IMR-90 (cell line): ENCODE measurements at regions not wholly inside any gene's neighbourhood (a gene's known extent, or its start where the extent isn't known, plus 50 kb on each side); places are given as distances from the start of the nearest gene placed in this dataset.

Experiments used
- ATAC-seq: fragments of 200-7000 bp; cut with Tn5 transposase; 2 replicates; pipeline ENCODE4 v1.9.1; 2020; ENCODE audit warnings: low read depth, mild to moderate bottlenecking, moderate library complexity
- BruUV-seq: library from RNA; stranded (reverse); fragments of 400-500 nt; replicated peaks from 2 replicates; lab custom pipeline; 2021; lab: Mats Ljungman, UMichigan
- CTCF ChIA-PET: fragments of 300-600 bp; formaldehyde crosslinking; extraction: SDS; loops from one replicate; lab custom pipeline; 2021; ENCODE audit warnings: antibody characterized with exemption; lab: Yijun Ruan, JAX
- POLR2A ChIA-PET: fragments of 300-600 bp; sonication (Branson Sonifier 250); formaldehyde crosslinking; loops from one replicate; lab custom pipeline; 2022; ENCODE audit warnings: antibody characterized with exemption; ENCODE audit not compliant: unreplicated experiment; lab: Charles Lee
- DNase-seq: peaks from one replicate; pipeline ENCODE4 v3.0.0; 2013
- H2AFZ ChIP-seq: replicated peaks from 2 replicates; pipeline ENCODE3; 2013; ENCODE audit warnings: low read length, mild to moderate bottlenecking; ENCODE audit not compliant: poor library complexity
- H2AK5ac ChIP-seq: 2 replicates; pipeline ENCODE4 v1.6.1; 2013; ENCODE audit warnings: low read depth, low read length, inconsistent platforms
- H2AK9ac ChIP-seq: replicated peaks from 2 replicates; pipeline ENCODE3; 2013; ENCODE audit warnings: mild to moderate bottlenecking, low read depth, low read length, moderate library complexity; ENCODE audit not compliant: poor library complexity
- H2BK120ac ChIP-seq: 2 replicates; pipeline ENCODE4 v1.6.1; 2013; ENCODE audit warnings: low read depth, low read length, inconsistent platforms
- H2BK15ac ChIP-seq: 3 replicates; pipeline ENCODE4 v1.6.1; 2013; ENCODE audit warnings: low read depth, low read length, inconsistent platforms
- H2BK20ac ChIP-seq: 2 replicates; pipeline ENCODE4 v1.6.1; 2013; ENCODE audit warnings: low read depth, mild to moderate bottlenecking, inconsistent platforms, low read length, moderate library complexity
- H2BK5ac ChIP-seq: 2 replicates; pipeline ENCODE4 v1.6.1; 2013; ENCODE audit warnings: mild to moderate bottlenecking, low read depth, low read length, inconsistent platforms; ENCODE audit not compliant: poor library complexity, severe bottlenecking
- H3K14ac ChIP-seq: replicated peaks from 2 replicates; pipeline ENCODE4 v1.6.1; 2013; ENCODE audit warnings: low read depth, low read length, inconsistent platforms
- H3K18ac ChIP-seq: 2 replicates; pipeline ENCODE4 v1.6.1; 2013; ENCODE audit warnings: low read depth, low read length, control low read depth
- H3K23ac ChIP-seq: 2 replicates; pipeline ENCODE4 v1.6.1; 2013; ENCODE audit warnings: low read depth, low read length, inconsistent platforms
- H3K27ac ChIP-seq: 2 replicates; pipeline ENCODE4 v1.5.1; 2013; ENCODE audit warnings: mild to moderate bottlenecking, control low read depth, low read length; ENCODE audit not compliant: insufficient read depth
- H3K27me3 ChIP-seq: 2 replicates; pipeline ENCODE4 v1.6.1; 2013; ENCODE audit warnings: low read length; ENCODE audit not compliant: control insufficient read depth, insufficient read depth
- H3K36me3 ChIP-seq: 2 replicates; pipeline ENCODE4 v1.6.1; 2013; ENCODE audit warnings: low read length, mixed read lengths; ENCODE audit not compliant: control insufficient read depth, insufficient read depth
- H3K4ac ChIP-seq: 2 replicates; pipeline ENCODE4 v1.6.1; 2013; ENCODE audit warnings: low read depth, low read length, inconsistent platforms
- H3K4me1 ChIP-seq: 2 replicates; pipeline ENCODE4 v1.6.1; 2013; ENCODE audit warnings: low read length, mixed read lengths; ENCODE audit not compliant: control insufficient read depth, insufficient read depth
- H3K4me2 ChIP-seq: 2 replicates; pipeline ENCODE4 v1.6.1; 2013; ENCODE audit warnings: low read depth, mild to moderate bottlenecking, control low read depth, low read length, moderate library complexity
- H3K4me3 ChIP-seq: 2 replicates; pipeline ENCODE4 v1.5.1; 2013; ENCODE audit warnings: low read depth, mild to moderate bottlenecking, control low read depth, low read length, moderate library complexity; ENCODE audit not compliant: insufficient read depth
- H3K56ac ChIP-seq: 2 replicates; pipeline ENCODE4 v1.6.1; 2013; ENCODE audit warnings: low read length, inconsistent platforms; ENCODE audit not compliant: insufficient read depth; ENCODE audit errors: extremely low read depth
- H3K79me1 ChIP-seq, 2 experiments: 2 replicates each; pipeline ENCODE4 v1.6.1; 2013; ENCODE audit warnings: low read length in 2 of 2, inconsistent platforms in 1 of 2, low read depth in 1 of 2
- H3K9ac ChIP-seq: 2 replicates; pipeline ENCODE4 v1.6.1; 2013; ENCODE audit warnings: low read depth, low read length, control low read depth
- H3K9me1 ChIP-seq: 2 replicates; pipeline ENCODE4 v1.6.1; 2013; ENCODE audit warnings: low read length, inconsistent platforms; ENCODE audit not compliant: insufficient read depth
- H3K9me3 ChIP-seq: 2 replicates; pipeline ENCODE4 v1.6.1; 2013; ENCODE audit warnings: low read length; ENCODE audit not compliant: control insufficient read depth, insufficient read depth
- H4K20me1 ChIP-seq: 2 replicates; pipeline ENCODE4 v1.6.1; 2013; ENCODE audit warnings: low read length, inconsistent platforms; ENCODE audit not compliant: insufficient read depth
- H4K5ac ChIP-seq: 2 replicates; pipeline ENCODE4 v1.6.1; 2013; ENCODE audit warnings: mild to moderate bottlenecking, low read depth, low read length, control low read depth
- H4K8ac ChIP-seq, 2 experiments: 2 replicates each; pipeline ENCODE4 v1.6.1; 2013; ENCODE audit warnings: low read depth in 2 of 2, low read length in 2 of 2, control low read depth in 1 of 2, inconsistent platforms in 1 of 2
- H4K91ac ChIP-seq: 2 replicates; pipeline ENCODE4 v1.6.1; 2013; ENCODE audit warnings: low read depth, low read length, inconsistent platforms; ENCODE audit not compliant: insufficient read depth
- CTCF ChIP-seq: conservative IDR thresholded peaks from 2 replicates; pipeline ENCODE4 v1.5.1; 2012; ENCODE audit warnings: mild to moderate bottlenecking, low read depth, low read length, improper control_type of control experiment
- ELK1 ChIP-seq: fragments of 150-350 bp; IDR thresholded peaks from 2 replicates; pipeline ENCODE4 v1.6.1; 2016; ENCODE audit warnings: low read depth, mild to moderate bottlenecking, low read length, moderate library complexity, borderline replicate concordance
- FOS ChIP-seq: fragments of 150-350 bp; IDR thresholded peaks from 2 replicates; pipeline ENCODE4 v1.6.1; 2016; ENCODE audit warnings: low read depth, low read length
- MAZ ChIP-seq: IDR thresholded peaks from 2 replicates; pipeline ENCODE4 v1.6.1; 2012; ENCODE audit warnings: low read depth, mild to moderate bottlenecking, low read length, improper control_type of control experiment, moderate library complexity, borderline replicate concordance
- POLR2A ChIP-seq: IDR thresholded peaks from 2 replicates; pipeline ENCODE4 v1.6.1; 2012; ENCODE audit warnings: mild to moderate bottlenecking, low read depth, low read length
- RAD21 ChIP-seq: IDR thresholded peaks from 2 replicates; pipeline ENCODE4 v1.6.1; 2012; ENCODE audit warnings: low read length, improper control_type of control experiment
- RCOR1 ChIP-seq: IDR thresholded peaks from 2 replicates; pipeline ENCODE4 v1.6.1; 2012; ENCODE audit warnings: mild to moderate bottlenecking, low read length, improper control_type of control experiment; ENCODE audit not compliant: insufficient replicate concordance
- SMC3 ChIP-seq: fragments of 150-350 bp; IDR thresholded peaks from 2 replicates; pipeline ENCODE4 v1.6.1; 2016; ENCODE audit warnings: low read depth, mild to moderate bottlenecking, antibody characterized with exemption, low read length, moderate library complexity
- USF2 ChIP-seq: fragments of 150-350 bp; IDR thresholded peaks from 2 replicates; pipeline ENCODE4 v1.6.1; 2017; ENCODE audit warnings: mild to moderate bottlenecking, antibody characterized with exemption, low read length, low read depth
- dilution Hi-C: fragments of 300-500 bp; cut with HindIII; formaldehyde crosslinking; loops from one replicate; pipeline ENCODE4 v1.14.3; 2018; ENCODE audit warnings: low sequenced_read_pairs; ENCODE audit not compliant: unreplicated experiment
- in situ Hi-C: fragments of 300-500 bp; cut with MboI; formaldehyde crosslinking; loops from 3 replicates; pipeline ENCODE4 v1.14.3; 2019; ENCODE audit warnings: low sequenced_read_pairs, inconsistent platforms, mixed read lengths
- intact Hi-C: fragments of 100-400 bp; cut with micrococcal nuclease; formaldehyde crosslinking; loops from 2 replicates; pipeline ENCODE4 v1.10.0; 2022

- H3K14ac ChIP-seq: no peak overlapping the region
- no peak overlapping the region for H3K23ac ChIP-seq
- no peak overlapping the region for H2AK5ac ChIP-seq
- no peak overlapping the region for H3K9ac ChIP-seq
- intact Hi-C loops (no loop called here), in situ Hi-C loops (no loop called here), dilution Hi-C loops (no loop called here)
- no peak overlapping the region for H3K4me3 ChIP-seq
- H2BK5ac ChIP-seq: no peak overlapping the region
- TF ChIP-seq CTCF (no peak), POLR2A (no peak), RAD21 (no peak), RCOR1 (no peak), MAZ (no peak), ELK1 (no peak), SMC3 (no peak), FOS (no peak), USF2 (no peak)
- H3K27me3 ChIP-seq: no peaks in the 10 kb centered on the region
- no peak overlapping the region for H3K4ac ChIP-seq
- no peaks in the 10 kb centered on the region for H4K20me1 ChIP-seq
- no peak overlapping the region for H3K27ac ChIP-seq
- no peak overlapping the region for H4K5ac ChIP-seq
- DNase-seq (no peak), ATAC-seq (no peak)
- BruUV-seq: no TSS peak
- no peak overlapping the region for H4K91ac ChIP-seq
- no peak overlapping the region for H2BK20ac ChIP-seq
- CTCF ChIA-PET: no interaction called here
- H3K9me3 ChIP-seq: no peaks in the 10 kb centered on the region
- H3K18ac ChIP-seq: no peak overlapping the region
- no peak overlapping the region for H2BK15ac ChIP-seq
- H3K36me3 ChIP-seq: no peaks in the 10 kb centered on the region
- POLR2A ChIA-PET: no interaction called here
- H3K79me1 ChIP-seq: no peaks in the 10 kb centered on the region
- no peak overlapping the region for H2BK120ac ChIP-seq
- no peak overlapping the region for H3K4me2 ChIP-seq
- H3K56ac ChIP-seq: no peak overlapping the region
- H2AFZ ChIP-seq: no peak overlapping the region
- no peak overlapping the region for H4K8ac ChIP-seq
- no peaks in the 10 kb centered on the region for H3K4me1 ChIP-seq
- H3K9me1 ChIP-seq: no peaks in the 10 kb centered on the region
- no peak overlapping the region for H2AK9ac ChIP-seq
Observed at GRCh38 chr6:112450663-112451062, 103.5 kb downstream of the RFPL4B start.
